PC-9 (cell line): ENCODE measurements at regions not wholly inside any gene's neighbourhood (a gene's known extent, or its start where the extent isn't known, plus 50 kb on each side); places are given as distances from the start of the nearest gene placed in this dataset.

Experiments
- BruUV-seq: library from RNA; stranded (reverse); fragments of 400-500 nt; replicated peaks from 2 replicates; lab custom pipeline; 2021; lab: Mats Ljungman, UMichigan
- CTCF ChIA-PET: fragments of 300-600 bp; sonication (Branson Sonifier 250); formaldehyde crosslinking; loops from one replicate; lab custom pipeline; 2022; ENCODE audit warnings: antibody characterized with exemption; lab: Charles Lee
- POLR2A ChIA-PET: fragments of 300-600 bp; sonication (Branson Sonifier 250); formaldehyde crosslinking; loops from one replicate; lab custom pipeline; 2022; ENCODE audit warnings: antibody characterized with exemption; ENCODE audit not compliant: unreplicated experiment; lab: Charles Lee
- DNase-seq, 2 experiments: peaks; one replicate each; pipeline versions ENCODE4 v3.0.0 to v3.0.0-alpha.2; 2015 to 2022; ENCODE audit warnings: mixed read lengths in 1 of 2
- H2AFZ ChIP-seq: fragments of 200-600 bp; sonication (generic); 2 replicates; pipeline ENCODE4 v1.8.1; 2017; ENCODE audit warnings: antibody characterized with exemption
- H3F3A ChIP-seq: fragments of 200-600 bp; sonication (generic); 2 replicates; pipeline ENCODE4 v1.8.1; 2017; ENCODE audit warnings: antibody characterized with exemption, mild to moderate bottlenecking, low read depth; ENCODE audit not compliant: insufficient read depth
- H3K27ac ChIP-seq: fragments of 200-600 bp; sonication (generic); 2 replicates; pipeline ENCODE4 v1.6.1; 2016; ENCODE audit warnings: mixed run types
- H3K27me3 ChIP-seq: fragments of 200-600 bp; sonication (generic); 2 replicates; pipeline ENCODE4 v1.6.1; 2016; ENCODE audit warnings: low read depth, mixed run types; ENCODE audit not compliant: insufficient read depth
- H3K36me3 ChIP-seq: fragments of 200-600 bp; sonication (generic); 2 replicates; pipeline ENCODE4 v1.6.1; 2016; ENCODE audit warnings: low read depth, mixed run types
- H3K4me1 ChIP-seq: fragments of 200-600 bp; sonication (generic); replicated peaks from 2 replicates; pipeline ENCODE4 v1.6.1; 2016; ENCODE audit warnings: mixed run types; ENCODE audit not compliant: insufficient read depth
- H3K4me2 ChIP-seq: fragments of 200-600 bp; sonication (generic); 2 replicates; pipeline ENCODE4 v1.6.1; 2017; ENCODE audit warnings: mixed run types
- H3K4me3 ChIP-seq: fragments of 200-600 bp; sonication (generic); 2 replicates; pipeline ENCODE4 v1.6.1; 2016; ENCODE audit warnings: mixed run types
- H3K79me2 ChIP-seq: fragments of 200-600 bp; sonication (generic); 2 replicates; pipeline ENCODE4 v1.6.1; 2017; ENCODE audit warnings: low read depth, mixed run types
- H3K9me2 ChIP-seq: fragments of 200-600 bp; sonication (generic); 2 replicates; pipeline ENCODE4 v1.8.1; 2017; ENCODE audit warnings: mild to moderate bottlenecking; ENCODE audit not compliant: insufficient read depth
- H3K9me3 ChIP-seq: fragments of 200-600 bp; sonication (generic); 2 replicates; pipeline ENCODE4 v1.8.1; 2016; ENCODE audit warnings: low read depth; ENCODE audit not compliant: insufficient read depth
- H4K20me1 ChIP-seq: fragments of 200-600 bp; sonication (generic); 2 replicates; pipeline ENCODE4 v1.8.1; 2017; ENCODE audit not compliant: insufficient read depth
- EZH2 ChIP-seq: fragments of 200-600 bp; sonication (generic); IDR thresholded peaks from 2 replicates; pipeline ENCODE4 v1.8.0; 2017; ENCODE audit warnings: antibody characterized with exemption, low read depth
- intact Hi-C: fragments of 100-400 bp; cut with micrococcal nuclease; formaldehyde crosslinking; loops from one replicate; pipeline ENCODE4 v1.10.0; 2022; ENCODE audit not compliant: unreplicated experiment
- TF ChIP-seq, protein P1 (sequence below): fragments of 200-600 bp; sonication (generic); conservative IDR thresholded peaks from 2 replicates; pipeline ENCODE4 v1.6.1; 2017; ENCODE audit warnings: mixed run types, antibody characterized with exemption, mild to moderate bottlenecking, moderate library complexity

DNA sequence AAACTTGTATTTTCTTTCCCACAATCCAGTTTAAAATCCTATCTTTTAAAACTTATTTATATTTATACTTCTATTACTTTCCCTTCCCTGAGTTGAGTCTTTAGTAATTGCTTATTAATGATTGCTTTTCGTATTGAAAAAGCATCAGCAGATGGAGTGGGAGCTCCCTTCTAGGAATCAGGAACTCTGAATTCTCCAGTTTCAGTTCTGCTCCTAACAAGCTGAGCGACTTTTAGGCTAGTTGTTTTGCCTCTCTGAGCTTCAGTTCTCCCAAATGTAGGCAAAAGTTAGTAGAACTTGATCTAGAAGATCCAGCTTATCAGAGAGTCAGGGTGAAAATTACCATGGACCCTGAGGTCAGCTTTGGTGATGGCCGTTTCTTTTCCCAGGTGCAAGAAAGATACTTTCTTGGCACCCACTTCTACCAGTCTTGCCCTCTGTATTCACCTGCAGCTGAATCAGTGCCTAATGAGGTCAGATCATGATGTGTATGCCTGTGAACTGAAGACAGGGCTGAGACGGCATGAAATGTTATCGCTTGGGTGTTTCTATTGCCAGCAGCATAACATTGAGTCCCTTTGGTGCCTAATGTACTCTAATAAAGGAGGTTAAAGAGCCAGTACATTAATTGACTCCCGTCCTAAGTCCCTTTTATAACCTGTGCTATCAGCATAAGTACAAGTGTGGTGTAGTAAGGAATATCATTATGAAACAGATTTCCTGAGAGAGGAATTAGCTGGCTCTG, 194.5 kb upstream of the TBC1D5 start:
- no peaks in the 10 kb centered on the region for H3K9me3 ChIP-seq
- POLR2A ChIA-PET, result no interaction called here
- H3K4me3 ChIP-seq, result no peak overlapping the region
- no peak for DNase-seq
- no TSS peak for BruUV-seq
- intact Hi-C loops, result no loop called here
- H3K4me1 ChIP-seq, result no peaks in the 10 kb centered on the region
- no peaks in the 10 kb centered on the region for H3K27me3 ChIP-seq
- no peak overlapping the region for H3K27ac ChIP-seq
- no peaks in the 10 kb centered on the region for H4K20me1 ChIP-seq
- no peak overlapping the region for H2AFZ ChIP-seq
- H3K4me2 ChIP-seq, result no peak overlapping the region
- no peak for TF ChIP-seq EZH2
- TF ChIP-seq, protein P1, sequence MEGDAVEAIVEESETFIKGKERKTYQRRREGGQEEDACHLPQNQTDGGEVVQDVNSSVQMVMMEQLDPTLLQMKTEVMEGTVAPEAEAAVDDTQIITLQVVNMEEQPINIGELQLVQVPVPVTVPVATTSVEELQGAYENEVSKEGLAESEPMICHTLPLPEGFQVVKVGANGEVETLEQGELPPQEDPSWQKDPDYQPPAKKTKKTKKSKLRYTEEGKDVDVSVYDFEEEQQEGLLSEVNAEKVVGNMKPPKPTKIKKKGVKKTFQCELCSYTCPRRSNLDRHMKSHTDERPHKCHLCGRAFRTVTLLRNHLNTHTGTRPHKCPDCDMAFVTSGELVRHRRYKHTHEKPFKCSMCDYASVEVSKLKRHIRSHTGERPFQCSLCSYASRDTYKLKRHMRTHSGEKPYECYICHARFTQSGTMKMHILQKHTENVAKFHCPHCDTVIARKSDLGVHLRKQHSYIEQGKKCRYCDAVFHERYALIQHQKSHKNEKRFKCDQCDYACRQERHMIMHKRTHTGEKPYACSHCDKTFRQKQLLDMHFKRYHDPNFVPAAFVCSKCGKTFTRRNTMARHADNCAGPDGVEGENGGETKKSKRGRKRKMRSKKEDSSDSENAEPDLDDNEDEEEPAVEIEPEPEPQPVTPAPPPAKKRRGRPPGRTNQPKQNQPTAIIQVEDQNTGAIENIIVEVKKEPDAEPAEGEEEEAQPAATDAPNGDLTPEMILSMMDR, result no peak
- CTCF ChIA-PET, result no interaction called here
- H3K9me2 ChIP-seq, result no peaks in the 10 kb centered on the region
- no peaks in the 10 kb centered on the region for H3F3A ChIP-seq
- no peaks in the 10 kb centered on the region for H3K36me3 ChIP-seq
- no peaks in the 10 kb centered on the region for H3K79me2 ChIP-seq

DNA sequence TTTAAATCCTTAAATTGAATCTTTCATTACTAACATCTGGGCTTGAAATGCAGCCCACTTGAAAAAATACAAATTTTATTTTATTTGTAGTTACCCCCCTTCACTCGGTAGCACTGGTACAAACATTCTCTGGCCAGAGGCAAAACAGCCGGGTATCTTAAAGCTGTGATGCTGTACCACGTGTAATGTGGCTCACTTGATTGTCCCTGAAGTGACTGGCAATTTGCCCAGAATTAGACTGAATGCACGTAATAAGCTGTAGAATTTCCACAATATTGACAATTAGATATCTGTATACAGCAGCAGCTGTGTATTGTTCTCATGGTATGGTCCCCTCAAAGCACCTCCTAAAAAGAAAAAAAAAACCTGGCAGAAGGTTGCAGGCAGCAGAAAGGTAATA, 192.8 kb upstream of the TBC1D5 start:
- Histone ChIP-seq H3K9me3 (no peaks in the 10 kb centered on the region), H3K27ac (no peak overlapping the region), H3K36me3 (no peaks in the 10 kb centered on the region), H3K9me2 (no peaks in the 10 kb centered on the region), H3K27me3 (no peaks in the 10 kb centered on the region), H3K4me2 (no peak overlapping the region), H3K79me2 (no peaks in the 10 kb centered on the region), H3K4me1 (no peaks in the 10 kb centered on the region), H2AFZ (no peak overlapping the region), H3F3A (no peaks in the 10 kb centered on the region), H3K4me3 (no peak overlapping the region), H4K20me1 (no peaks in the 10 kb centered on the region)
- ChIA-PET CTCF (no interaction called here), POLR2A (interaction anchor here (0.6 kb wide), 1 partner anchor 57 kb away, joined by 3 read pairs; no protein-coding TSS in a partner anchor)
- TF ChIP-seq, protein P1, result no peak
- TF ChIP-seq EZH2, result no peak
- intact Hi-C loops, result no loop called here
- no TSS peak for BruUV-seq
- DNase-seq, result no peak

DNA sequence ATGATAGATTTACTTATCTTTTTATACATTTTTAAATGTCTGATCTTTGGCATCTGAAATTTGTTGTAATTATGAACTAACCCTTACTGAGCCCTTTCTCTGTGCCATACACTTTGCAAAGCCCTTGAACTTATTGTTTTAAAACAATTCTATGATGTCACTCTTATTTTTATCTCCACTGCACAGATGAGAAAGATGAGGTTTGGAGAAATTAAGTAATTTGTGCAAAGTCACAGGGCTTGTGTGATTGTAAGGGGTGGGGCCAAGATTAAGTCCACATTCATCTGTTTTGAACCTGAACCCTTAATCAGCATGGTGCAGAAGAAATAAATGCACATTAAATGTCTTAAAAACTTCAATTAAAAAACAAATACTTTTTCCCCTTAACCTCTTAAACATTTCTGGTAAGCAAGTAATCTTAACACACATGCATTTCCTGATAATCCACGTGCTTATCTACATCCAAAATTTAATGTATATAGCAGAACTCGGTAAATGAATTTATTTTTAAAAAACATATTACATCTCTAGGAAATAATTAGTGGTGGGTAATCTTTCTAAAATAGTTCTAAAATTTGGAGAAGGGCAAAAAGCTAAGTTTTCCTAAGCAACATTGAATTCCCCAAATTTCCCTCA, 189.8 kb upstream of the TBC1D5 start:
- no TSS peak for BruUV-seq
- Histone ChIP-seq H3K9me2 (no peaks in the 10 kb centered on the region), H3F3A (no peaks in the 10 kb centered on the region), H3K4me1 (no peaks in the 10 kb centered on the region), H3K4me3 (no peak overlapping the region), H3K27ac (no peak overlapping the region), H4K20me1 (no peaks in the 10 kb centered on the region), H3K79me2 (no peaks in the 10 kb centered on the region), H3K9me3 (no peaks in the 10 kb centered on the region), H3K27me3 (no peaks in the 10 kb centered on the region), H2AFZ (no peak overlapping the region), H3K4me2 (no peak overlapping the region), H3K36me3 (no peaks in the 10 kb centered on the region)
- no peak for DNase-seq
- ChIA-PET CTCF (no interaction called here), POLR2A (no interaction called here)
- TF ChIP-seq, protein P1, result no peak
- TF ChIP-seq EZH2, result no peak
- intact Hi-C loops, result no loop called here
